ENCODE measurements at regions not wholly inside any gene's neighbourhood (a gene's known extent, or its start where the extent isn't known, plus 50 kb on each side); places are given as distances from the start of the nearest gene placed in this dataset.

DNA sequence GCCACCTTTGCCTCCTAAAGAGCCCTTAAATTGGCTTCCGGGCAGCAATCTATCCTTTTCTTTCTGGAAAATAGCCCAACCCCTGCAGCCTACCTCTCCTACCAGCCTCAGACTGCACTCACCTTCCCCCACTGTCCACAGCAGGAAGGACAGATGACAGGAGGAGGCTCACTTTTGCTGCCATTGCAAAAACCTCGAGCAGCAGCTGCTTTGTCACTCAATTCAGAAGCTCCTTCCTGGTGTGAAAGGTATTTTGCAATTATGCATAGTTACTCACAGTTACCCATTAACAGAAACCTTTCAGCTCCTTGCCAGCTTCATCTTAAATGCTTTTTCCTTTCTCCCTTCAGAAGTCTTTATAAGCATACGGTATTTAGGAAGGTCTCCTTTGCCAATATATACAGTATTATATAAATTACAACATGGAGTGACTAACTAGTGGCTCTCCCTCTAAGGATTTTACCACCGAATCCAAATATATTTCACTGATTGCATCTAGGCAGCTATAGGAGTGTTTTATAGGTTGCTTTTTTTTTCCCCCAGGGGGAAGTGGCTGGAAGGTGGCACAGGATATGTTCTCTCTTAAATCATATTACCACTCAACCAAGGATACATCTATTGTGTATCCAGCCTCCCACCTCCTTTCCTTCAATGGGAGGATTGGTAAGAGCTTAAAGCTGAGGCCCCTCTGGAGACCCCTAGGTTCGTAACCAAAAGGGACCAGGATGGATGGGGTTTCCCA is 142.1 kb upstream of the IPO9 start:
- DNase-seq (ENCODE audit: low spot score) = peak; percentile 34

DNA sequence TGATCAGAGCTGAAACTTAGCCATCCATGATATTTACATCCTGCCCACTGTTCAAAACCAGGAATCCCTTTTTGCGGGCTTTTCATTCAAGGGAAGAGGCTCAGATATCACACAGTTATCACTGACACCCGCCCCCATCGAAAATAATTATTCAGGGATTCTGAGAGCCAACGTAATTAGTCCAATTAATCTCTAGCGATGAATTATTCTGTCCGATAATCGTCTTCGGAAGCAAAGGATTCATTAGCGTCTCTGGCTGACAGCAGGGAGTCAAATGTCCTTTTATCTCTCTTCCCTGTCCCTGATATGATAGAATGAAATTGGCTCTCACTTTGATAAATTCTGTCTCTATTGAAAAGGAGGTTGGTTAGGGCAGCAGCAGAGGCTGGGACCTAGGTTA is 140.4 kb upstream of the IPO9 start:
- DNase-seq (ENCODE audit: low spot score) = no peak

DNA sequence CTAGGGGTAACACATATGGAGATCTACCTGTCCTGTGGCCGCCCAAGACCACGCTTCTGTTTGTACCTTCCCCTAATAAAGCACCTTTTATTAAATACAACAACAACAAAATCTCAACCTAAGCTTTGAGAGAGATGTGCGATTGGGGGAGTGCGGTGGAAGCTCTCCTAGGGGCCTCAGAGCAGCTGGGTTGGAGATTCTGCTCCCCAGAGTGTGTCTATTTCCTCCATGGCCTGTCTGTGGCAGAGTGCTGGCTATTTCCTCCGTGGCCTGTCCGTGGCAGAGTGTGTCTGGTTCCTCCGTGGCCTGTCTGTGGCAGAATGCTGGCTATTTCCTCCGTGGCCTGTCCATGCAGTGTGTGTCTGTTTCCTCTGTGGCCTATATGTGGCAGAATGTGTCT is 139.3 kb upstream of the IPO9 start:
- no peak for DNase-seq (ENCODE audit: low spot score)

DNA sequence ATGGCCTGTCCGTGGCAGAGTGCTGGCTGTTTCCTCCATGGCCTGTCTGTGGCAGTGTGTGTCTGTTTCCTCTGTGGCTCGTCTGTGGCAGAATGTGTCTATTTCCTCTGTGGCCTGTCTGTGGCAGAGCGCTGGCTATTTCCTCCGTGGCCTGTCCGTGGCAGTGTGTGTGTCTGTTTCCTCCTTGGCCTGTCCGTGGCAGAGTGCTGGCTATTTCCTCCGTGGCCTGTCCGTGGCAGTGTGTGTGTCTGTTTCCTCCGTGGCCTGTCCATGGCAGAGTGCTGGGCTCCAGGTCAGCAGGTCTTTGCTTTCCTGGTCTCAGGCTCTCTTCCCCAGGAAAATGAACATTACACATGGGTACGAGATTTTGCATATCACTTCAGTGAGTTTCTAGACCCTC is 138.4 kb upstream of the IPO9 start:
- DNase-seq (ENCODE audit: low spot score) = no peak

DNA sequence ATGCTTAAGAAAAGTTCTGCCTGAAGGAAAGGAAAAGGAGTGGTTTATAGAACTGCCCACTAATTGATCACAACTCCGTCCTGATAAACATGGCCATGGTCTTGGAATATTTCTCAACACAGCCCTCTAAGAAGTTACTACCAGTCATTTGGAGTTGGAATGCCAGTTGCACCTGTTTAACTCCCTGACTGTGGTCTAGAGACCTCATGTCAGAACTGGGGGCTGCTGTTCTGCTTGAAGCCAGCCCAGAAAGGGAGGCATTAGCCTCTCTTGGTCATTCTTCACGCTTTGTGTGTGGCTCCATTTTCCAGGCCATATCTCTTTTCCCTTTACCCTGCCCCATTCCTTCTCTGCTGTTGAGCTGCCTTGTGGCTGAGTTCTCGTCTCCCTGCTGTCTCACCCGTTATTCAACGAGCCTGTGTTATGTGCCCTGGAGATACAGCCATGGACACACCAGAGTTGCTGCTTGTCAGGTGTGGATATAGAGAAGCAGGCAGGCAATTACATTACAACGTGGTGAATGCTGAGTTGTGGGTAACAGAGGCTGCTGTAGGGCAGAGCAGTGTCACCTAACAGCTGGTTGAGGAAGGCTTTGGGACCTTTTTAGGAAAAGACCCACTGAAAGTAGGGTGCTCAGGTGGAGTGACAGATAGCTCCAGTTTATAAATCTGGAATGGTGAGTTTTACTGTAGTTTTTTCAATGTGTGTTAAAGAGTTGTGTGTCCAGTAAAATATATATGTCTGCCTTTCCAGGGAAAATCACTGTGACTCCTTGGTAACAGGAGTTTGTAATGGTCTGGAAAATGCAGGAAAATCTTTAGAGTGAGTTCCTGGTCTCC is 137.0 kb upstream of the IPO9 start:
- no peak for DNase-seq (ENCODE audit: low spot score)

DNA sequence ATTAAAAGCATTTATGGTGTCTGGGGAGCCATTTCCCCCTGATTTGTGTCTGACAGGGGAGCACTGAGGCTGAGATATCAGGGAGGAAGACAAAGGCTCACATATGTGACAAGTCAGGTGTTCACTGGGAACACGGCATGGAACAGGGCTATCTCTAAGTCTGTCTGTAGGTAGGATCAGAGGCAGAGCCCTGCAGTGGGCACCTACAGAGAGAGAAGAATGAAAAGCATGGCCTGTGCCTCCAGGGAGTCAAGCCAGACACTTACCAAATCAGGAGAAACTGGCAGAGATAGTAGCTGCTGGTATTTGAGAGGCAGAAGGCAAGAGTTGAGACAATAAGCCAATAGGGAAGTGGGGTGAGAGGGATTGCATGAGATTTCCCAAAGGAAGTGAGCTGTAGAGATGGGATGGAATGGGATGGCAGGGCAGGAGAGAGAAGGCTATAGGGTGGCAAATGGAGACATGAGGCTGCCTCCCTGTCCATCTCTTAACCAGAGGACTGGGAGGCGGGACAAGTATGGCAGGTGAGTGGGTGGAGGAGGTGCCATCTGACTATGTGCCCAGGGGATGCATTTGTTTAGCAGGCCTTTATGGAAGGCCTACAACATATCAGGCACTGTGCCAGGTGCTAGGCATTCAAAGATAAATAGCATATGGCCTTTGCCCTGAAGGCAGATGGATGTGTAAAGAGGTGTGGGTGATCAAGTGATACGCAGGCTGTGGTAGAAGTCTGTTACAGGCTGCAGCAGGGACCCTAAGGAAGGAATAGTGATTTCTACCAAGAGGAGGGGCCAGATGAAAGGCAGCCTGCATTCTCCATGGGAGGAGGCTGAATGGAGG is 136.2 kb upstream of the IPO9 start:
- no peak for DNase-seq (ENCODE audit: low spot score)

DNA sequence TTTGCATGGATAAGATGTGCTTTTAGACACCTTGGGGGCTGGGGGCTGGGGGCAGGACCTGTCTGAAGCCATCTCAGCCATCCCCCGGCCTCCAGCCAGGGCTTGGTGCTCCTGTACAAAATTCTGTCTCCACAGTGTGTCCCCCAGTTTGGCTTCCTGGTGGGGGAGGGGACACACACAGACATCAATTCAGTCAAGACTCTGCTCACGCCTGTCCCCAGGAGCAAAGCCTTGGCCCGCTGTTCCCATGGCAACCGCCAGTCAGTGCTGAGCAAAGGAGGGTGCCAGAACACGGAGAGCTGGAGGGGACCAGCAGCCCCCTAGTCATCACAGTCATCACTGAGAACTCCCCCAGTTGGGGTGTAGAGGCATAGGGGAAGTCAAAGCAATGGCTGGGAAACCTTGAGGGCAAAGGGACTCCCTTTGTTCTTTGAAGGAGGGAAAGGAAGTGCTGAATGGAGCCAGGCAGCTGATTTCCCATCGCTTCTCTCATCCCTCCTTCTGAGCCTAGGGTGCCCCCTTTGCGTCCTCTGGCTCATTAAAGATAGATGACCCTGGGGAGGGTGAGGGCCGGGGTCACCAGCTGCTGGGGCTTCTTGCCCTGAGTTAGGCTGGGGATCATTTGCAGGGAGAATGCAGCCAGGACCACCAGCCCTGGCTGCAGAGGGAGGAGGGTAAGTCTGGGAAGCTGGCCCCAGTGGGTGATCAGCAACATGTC is 134.9 kb upstream of the IPO9 start:
- DNase-seq (ENCODE audit: low spot score) = no peak

DNA sequence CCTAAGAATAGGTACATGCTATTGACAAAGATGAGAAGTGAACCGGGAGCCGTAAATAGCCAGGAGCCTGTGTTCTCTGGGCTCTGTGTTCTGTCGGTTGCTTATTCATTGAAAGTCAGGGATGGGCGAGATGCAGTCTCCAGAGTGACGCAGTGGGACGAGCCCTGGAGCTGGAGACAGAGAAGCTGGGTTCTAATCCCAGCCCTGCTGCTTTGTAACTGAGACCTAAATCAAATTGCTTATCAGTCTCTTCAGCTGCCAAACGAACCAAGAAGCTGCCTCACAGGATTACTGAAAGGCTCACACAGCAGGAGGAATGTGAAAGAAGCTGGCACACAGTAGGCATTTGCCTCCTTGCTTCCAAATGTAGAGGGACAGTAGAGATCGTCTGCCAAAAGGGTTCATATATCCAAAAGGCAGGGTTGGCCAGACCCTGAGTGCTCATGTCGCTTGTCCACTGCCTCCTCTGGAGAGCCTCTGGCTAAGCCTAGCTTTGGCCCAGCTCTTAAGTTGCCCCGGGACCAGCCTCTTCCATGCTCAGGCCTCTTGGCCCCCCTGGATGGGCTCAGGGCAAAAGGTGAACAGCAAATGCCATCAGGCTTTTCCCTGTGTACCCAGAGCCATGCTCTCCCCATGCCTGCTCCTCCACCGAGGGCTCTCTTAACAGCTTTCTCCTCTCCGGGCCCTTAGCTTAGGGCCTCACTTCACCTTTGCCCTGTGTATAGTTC is 134.2 kb upstream of the IPO9 start:
- no peak for DNase-seq (ENCODE audit: low spot score)

DNA sequence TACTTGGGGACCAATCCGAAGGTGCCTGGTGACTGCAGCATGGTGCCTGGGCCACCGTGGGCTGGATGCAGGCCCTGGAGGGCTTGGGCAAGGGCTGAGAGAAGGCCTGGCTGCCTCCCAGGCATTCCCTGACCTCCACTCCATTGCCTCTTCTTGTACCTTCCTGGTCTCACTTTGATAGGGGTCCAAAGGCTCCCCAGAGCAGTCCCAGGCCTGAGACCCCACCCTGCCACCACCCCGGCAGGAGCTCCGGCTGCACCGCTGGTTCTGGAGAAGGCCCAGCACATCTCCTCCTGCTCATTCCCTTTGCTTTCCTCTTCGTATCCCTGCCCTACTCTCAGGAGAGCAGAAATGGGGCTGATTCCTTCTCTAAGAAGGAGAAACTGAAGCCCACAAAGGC is 133.3 kb upstream of the IPO9 start:
- DNase-seq (ENCODE audit: low spot score) = no peak

DNA sequence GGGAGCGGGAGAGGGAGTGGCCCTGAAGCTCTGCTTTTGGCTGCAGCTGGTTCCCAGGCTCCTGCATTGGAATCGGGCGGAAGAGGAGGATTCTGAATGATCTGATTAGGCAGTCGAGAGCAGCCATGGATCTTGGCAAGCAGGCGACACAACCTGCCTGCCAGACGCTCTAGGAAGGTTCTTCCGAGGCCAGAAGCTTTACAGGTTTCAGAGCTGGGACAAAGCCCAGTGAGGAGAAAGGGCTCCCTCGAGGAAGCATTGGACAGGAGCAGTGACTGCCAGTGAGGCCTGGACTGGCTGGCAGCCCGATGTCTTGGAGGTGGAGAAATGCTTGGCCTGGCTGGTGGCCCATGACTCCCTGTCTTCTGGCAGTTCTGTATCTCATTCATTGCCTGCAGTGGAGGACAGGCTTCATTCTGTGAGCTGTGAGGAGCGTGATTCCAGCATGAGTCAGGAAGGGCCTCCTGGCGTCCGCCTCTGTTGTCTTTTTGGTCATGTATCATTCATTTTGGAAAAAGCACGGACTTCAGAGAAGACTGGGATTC is 132.7 kb upstream of the IPO9 start:
- DNase-seq (ENCODE audit: low spot score) = no peak

DNA sequence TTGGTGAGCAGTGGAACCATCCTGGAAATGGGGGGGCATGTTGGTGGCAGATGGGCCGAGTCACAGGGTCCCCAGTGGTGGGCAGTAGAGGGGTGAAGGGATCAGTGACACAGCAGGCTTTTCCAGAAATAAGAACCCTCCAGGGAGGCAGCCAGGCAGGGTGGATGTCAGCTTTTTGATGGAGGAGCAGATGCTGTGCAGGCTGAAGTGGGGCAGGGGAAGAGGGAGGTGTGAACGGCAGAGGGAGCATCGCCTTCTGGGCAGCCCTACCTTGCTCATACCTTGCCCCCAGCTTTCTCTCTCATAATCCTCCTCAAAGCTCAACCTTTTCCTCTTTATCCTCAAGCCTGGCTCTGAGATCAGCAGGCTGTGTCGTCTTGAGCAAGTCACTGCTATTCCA is 131.8 kb upstream of the IPO9 start:
- DNase-seq (ENCODE audit: low spot score) = no peak

DNA sequence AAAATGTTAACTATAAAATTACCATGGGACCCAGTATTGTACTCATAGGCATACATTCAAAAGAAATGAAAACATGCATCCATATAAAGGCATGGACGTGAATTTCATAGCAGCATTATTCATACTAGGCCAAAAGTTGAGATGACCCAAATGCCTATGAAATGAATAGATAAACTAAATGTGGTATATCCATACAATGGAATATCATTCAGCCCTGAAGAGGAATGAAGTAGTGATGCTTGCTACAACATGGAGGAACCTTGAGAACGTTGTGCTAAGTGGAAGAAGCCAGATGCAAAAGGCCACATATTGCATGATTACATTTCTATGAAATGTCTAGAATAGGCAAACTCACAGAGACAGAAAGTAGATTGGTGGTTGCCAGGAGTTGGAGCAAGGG is 127.1 kb upstream of the IPO9 start:
- DNase-seq (ENCODE audit: low spot score) = no peak

DNA sequence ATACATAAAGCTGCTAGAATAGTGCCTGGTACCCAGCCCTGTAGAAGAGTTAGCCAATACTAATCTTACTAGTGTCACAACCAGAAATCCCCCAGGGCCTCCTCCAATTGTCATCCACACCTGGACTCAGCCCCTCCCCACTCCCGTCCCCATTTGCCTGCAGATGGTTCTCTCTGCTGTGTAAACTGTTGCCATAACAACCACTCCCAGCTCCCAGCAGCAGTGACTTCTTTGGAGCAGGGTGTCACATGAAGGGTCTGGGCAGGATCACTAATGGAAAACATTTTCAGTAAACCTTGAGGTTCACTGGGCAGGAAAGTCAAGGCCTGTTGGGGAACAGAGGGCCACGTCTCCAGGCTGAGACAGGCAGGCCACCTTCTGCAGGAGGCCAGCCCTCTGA is 126.0 kb upstream of the IPO9 start:
- no peak for DNase-seq (ENCODE audit: low spot score)

DNA sequence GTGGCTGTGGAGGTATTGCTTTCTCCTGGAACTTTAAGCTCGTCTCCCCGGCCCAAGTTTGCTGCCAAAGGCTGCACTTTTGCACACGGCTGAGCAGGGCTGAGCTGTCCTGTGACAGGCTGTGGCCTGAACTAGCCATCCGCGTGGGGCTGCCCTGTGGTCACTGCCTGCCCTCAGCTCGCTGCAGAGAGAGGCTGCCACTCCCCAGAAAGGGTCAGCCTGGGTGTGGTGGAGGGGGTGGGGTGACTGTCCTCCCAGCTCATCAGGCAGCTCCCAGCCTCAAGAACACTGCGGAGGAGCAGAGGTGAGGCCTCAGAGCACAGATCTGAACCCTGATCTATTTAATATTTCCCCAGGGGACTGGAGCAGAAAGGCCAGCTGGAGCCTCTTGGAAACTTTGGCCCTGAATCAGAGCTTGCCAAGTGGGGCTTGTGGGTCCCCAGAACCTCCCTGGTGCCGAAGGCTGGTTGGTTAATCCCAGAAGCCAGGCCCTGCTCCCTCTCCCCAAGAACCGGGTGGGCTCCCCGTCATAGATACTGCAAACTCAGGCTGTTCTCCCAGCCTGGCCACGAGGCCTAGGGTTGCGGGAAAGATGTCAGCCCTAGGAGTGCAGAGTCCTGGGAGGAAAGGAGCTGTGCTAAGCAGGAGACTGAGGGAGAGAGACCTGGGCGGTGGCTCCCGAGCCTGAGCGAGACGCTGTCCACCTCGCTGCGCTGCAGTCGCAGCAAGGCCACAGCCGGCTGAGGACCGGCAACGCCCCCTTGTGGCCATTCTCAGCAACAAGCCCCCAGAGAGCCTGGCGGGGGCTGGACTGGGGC is 125.1 kb upstream of the IPO9 start:
- DNase-seq (ENCODE audit: low spot score) = peak; percentile 85

DNA sequence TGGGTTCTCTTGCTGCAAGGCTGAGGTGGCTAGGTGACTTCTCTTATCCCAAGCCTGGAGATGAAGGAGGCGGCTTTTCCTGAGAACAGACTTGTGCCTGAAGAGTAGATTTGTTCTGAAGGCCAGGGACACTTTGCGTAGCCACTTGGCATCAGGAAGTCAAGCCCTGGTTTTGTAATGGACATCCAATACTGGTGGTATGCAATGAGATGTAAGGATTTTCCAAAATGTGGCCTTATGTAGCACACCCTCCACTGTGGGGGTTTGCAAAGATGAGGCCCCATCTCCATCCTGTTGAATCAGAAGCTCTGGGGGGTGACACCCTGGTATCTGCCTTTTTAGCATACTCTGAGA is 124.5 kb upstream of the IPO9 start:
- no peak for DNase-seq (ENCODE audit: low spot score)

DNA sequence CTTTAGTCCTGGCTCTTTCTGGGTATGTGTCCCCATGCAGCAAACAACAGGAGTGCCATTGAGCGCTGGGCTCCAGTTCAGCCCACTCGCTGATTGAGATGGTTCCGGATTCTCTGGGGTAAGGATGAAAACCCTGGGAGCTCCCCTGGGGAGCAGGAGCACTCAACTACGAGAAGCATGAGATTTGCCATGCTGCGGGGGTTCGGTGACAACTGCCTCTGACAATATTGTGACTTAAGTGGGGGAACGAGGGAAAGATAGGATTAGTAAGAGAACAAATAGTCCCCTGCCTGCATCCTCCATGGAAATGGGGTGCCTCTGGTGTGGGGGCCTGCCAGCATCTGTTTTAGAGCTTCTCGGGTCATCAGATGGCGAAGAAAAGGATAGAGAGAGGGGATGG is 123.6 kb upstream of the IPO9 start:
- DNase-seq (ENCODE audit: low spot score) = no peak

DNA sequence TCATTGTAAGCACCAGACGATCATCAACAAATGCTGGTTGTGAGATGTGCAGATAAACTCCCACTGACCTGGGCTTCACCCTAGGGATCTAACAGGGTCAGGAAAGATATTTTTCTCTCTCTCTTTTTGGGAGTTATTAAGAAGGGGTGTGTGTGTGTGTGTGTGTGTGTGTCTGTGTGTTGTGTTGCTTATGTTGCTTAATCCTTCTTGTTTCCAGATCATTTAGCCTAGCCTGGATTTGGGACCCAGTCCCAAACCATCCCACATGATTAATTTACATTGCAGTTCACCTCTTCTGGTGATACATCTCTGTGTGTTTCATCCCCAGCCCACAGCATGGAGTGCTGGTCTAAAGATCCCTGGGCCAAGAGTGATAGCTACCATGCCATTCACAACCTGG is 122.8 kb upstream of the IPO9 start:
- no peak for DNase-seq (ENCODE audit: low spot score)

DNA sequence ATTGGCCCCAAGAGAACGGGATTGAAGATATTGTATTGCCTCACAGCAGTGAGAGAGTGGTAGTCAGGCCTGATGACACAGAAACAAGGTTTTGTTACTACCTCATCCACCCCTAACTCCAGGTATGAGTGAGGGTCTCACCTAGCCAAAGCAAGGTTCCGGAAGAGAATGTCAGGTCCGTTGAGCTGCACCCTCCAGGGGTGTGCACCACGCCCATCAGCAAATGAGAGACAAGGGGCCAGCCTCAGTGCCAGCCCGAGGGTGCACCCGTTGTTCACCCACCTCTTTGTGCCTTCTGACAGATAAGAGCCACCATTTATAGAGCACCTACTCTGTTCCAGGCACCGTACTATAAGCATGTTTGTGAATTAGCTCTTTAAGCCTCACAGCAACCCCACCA is 121.9 kb upstream of the IPO9 start:
- no peak for DNase-seq (ENCODE audit: low spot score)

DNA sequence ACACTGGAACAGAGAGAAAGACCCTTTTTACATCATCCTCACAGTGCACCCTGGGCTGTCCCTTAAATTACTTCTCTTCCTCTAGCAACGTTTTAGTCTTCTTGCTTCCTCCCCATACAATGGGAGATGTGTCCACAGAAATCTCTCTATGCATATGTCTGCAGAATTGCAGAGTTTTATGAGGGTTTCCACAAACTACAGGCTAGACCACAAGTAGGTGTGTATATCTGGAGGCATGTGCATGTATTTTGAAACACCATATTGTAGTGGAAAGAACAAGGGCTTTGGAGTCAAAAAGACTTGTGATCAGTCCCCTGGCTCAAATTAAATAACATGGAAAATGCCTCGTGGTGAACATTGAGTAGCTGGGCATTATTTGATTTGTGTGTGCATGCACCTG is 121.3 kb upstream of the IPO9 start:
- no peak for DNase-seq (ENCODE audit: low spot score)

DNA sequence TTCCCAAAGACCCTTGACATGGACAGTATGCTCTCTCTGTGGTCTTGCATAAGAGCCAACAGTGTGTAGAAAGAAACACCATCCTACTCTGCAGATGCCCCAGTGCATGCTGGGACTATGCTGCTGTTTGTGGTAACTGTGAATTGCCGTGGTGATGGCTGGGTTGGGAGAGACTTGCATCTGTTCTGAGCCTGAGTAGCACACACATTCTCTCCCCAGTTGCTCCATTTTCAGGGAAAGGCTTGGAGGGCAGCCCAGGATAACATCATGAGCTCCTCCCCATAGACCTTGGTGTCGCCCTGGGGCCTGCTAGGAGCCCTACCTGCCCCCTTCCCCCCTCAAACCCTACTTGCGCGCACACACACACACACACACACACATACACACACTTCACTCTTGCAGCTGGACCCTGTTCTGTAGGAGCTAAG is 120.9 kb upstream of the IPO9 start:
- DNase-seq (ENCODE audit: low spot score) = no peak
